ENCODE measurements at regions not wholly inside any gene's neighbourhood (a gene's known extent, or its start where the extent isn't known, plus 50 kb on each side); places are given as distances from the start of the nearest gene placed in this dataset.

- H3K9me3 ChIP-seq (replicated peaks in 1 of 2; ENCODE audit: control insufficient read depth in 1 of 2, insufficient read depth in 1 of 2, low read length in 2 of 2) = peaks cover 10 to 12% of the 10 kb centered on the region in 2 donors
- Mint-ChIP-seq H3K4me3 (no peak overlapping the region), H3K9me3 (peaks cover 3 to 13% (median 9%) of the 10 kb centered on the region in 7 donors), H3K27me3 (ENCODE audit: low read depth in 3 of 3) (no peaks in the 10 kb centered on the region), H3K4me1 (no peaks in the 10 kb centered on the region), H3K27ac (no peak overlapping the region), H3K36me3 (no peaks in the 10 kb centered on the region)
- no peak overlapping the region for H3K9ac ChIP-seq (ENCODE audit: insufficient read depth, low read length, poor library complexity, severe bottlenecking)
- H3K4me3 ChIP-seq (replicated peaks in 1 of 3; ENCODE audit: low read depth in 2 of 3, low read length in 3 of 3) = no peak overlapping the region
- H3K27me3 ChIP-seq (ENCODE audit: control insufficient read depth in 2 of 2, insufficient read depth in 2 of 2, low read length in 2 of 2) = no peaks in the 10 kb centered on the region
- H2AFZ ChIP-seq (ENCODE audit: insufficient read depth, low read depth, low read length, poor library complexity, severe bottlenecking) = no peak overlapping the region
- no peaks in the 10 kb centered on the region for H3K36me3 ChIP-seq (replicated peaks in 1 of 2; ENCODE audit: control insufficient read depth in 1 of 2, insufficient read depth in 2 of 2, low read length in 2 of 2)
- no peak for DNase-seq
- H3K27ac ChIP-seq (ENCODE audit: low read depth in 1 of 2, low read length in 2 of 2) = no peak overlapping the region
- TF ChIP-seq CTCF (IDR thresholded peaks at IDR 0.05) = no peak
- H3K4me2 ChIP-seq (replicated peaks; ENCODE audit: extremely low read depth, low read length, poor library complexity, severe bottlenecking) = no peak overlapping the region
- H3K79me2 ChIP-seq (ENCODE audit: insufficient read depth, low read length) = no peaks in the 10 kb centered on the region
- intact Hi-C loops (cut with micrococcal nuclease) = no loop called here
- H3K4me1 ChIP-seq (ENCODE audit: control insufficient read depth in 1 of 2, insufficient read depth in 2 of 2, low read length in 2 of 2) = no peaks in the 10 kb centered on the region
- no peaks in the 10 kb centered on the region for H4K20me1 ChIP-seq (ENCODE audit: insufficient read depth, low read length)
Observed at GRCh38 chr6:80939898-80940297, 812.6 kb downstream of the TENT5A start.

GRCh38 chr6:80939480-80939879 is 813.0 kb downstream of the TENT5A start:
- Histone ChIP-seq H2AFZ (ENCODE audit: insufficient read depth, low read depth, low read length, poor library complexity, severe bottlenecking) (no peak overlapping the region), H3K79me2 (ENCODE audit: insufficient read depth, low read length) (no peaks in the 10 kb centered on the region), H3K9ac (ENCODE audit: insufficient read depth, low read length, poor library complexity, severe bottlenecking) (no peak overlapping the region), H3K9me3 (replicated peaks in 1 of 2; ENCODE audit: control insufficient read depth in 1 of 2, insufficient read depth in 1 of 2, low read length in 2 of 2) (peaks cover 10 to 12% of the 10 kb centered on the region in 2 donors), H3K36me3 (replicated peaks in 1 of 2; ENCODE audit: control insufficient read depth in 1 of 2, insufficient read depth in 2 of 2, low read length in 2 of 2) (no peaks in the 10 kb centered on the region), H3K27me3 (ENCODE audit: control insufficient read depth in 2 of 2, insufficient read depth in 2 of 2, low read length in 2 of 2) (no peaks in the 10 kb centered on the region), H3K4me1 (ENCODE audit: control insufficient read depth in 1 of 2, insufficient read depth in 2 of 2, low read length in 2 of 2) (no peaks in the 10 kb centered on the region), H3K27ac (ENCODE audit: low read depth in 1 of 2, low read length in 2 of 2) (no peak overlapping the region), H4K20me1 (ENCODE audit: insufficient read depth, low read length) (no peaks in the 10 kb centered on the region), H3K4me3 (replicated peaks in 1 of 3; ENCODE audit: low read depth in 2 of 3, low read length in 3 of 3) (no peak overlapping the region), H3K4me2 (replicated peaks; ENCODE audit: extremely low read depth, low read length, poor library complexity, severe bottlenecking) (no peak overlapping the region)
- Mint-ChIP-seq H3K27me3 (ENCODE audit: low read depth in 3 of 3) (no peaks in the 10 kb centered on the region), H3K4me3 (no peak overlapping the region), H3K4me1 (no peaks in the 10 kb centered on the region), H3K36me3 (no peaks in the 10 kb centered on the region), H3K9me3 (peaks cover 5 to 13% (median 9%) of the 10 kb centered on the region in 7 donors), H3K27ac (no peak overlapping the region)
- intact Hi-C loops (cut with micrococcal nuclease) = no loop called here
- no peak for TF ChIP-seq CTCF (IDR thresholded peaks at IDR 0.05)
- DNase-seq = no peak
- 56% methylated on average over 1 of the region's 4 CpGs for WGBS (ENCODE audit: insufficient coverage)

Data from CD14-positive monocyte (primary cell).